HG03025 (cell line): ENCODE measurements at regions not wholly inside any gene's neighbourhood (a gene's known extent, or its start where the extent isn't known, plus 50 kb on each side); places are given as distances from the start of the nearest gene placed in this dataset.

ENCODE experiments used
- ATAC-seq: cut with Tn5 transposase; IDR thresholded peaks from one replicate; pipeline ENCODE4 v1.9.1; 2021; ENCODE audit warnings: mild to moderate bottlenecking, moderate library complexity; ENCODE audit not compliant: unreplicated experiment, low FRiP score

DNA sequence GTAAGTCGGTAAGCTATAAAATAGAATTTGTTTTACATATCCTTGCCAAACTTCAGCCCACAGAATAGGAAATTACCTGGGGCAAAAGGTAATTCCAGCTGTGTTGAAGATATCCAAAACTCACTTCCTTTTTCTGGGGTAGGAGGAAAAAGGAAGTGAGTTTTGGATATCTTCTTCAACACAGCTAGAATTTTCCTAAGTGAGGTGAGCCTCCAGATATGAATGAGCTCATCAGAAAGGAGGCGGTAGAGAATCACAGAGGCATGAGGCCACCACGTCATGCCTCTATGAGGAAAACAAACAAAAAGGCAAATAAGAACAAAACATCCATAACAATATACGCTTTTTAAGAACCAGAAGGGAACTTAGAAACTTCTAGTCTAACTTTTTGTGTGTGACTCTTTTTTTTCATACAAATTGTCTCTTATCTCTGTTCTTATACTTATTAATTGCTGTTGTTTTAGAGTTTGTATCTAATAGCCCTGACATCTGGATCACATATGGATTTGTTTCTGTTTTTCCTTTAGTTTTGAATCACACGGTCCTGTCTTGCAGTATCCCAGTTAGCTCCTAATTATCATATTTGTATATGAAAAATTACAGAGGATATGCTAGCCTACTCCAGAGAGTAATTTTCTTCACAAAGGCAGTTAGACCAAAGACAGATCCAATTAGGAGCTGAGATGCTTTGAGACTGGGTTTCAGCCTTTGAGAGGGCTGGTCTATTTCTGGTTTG is 104.5 kb downstream of the RBM43 start:
- no peak for ATAC-seq

DNA sequence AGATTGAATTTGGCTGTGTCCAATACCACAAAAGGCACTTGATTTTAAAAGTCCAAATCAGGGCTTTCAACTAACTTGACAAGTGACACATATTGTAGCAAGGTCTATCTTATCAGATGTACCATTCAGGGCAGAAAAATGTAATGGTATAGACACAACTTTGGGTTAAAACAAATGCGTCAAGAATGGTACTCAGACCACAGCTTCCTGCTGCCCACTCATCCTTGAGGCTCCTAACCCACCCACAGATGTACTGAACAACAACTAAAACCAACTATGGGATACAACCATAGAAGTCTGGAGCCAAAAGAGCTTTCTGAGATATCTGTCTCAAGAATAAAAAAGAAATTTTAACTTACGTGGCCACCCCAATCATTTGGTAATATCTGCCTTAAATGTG is 105.2 kb downstream of the RBM43 start:
- no peak for ATAC-seq

DNA sequence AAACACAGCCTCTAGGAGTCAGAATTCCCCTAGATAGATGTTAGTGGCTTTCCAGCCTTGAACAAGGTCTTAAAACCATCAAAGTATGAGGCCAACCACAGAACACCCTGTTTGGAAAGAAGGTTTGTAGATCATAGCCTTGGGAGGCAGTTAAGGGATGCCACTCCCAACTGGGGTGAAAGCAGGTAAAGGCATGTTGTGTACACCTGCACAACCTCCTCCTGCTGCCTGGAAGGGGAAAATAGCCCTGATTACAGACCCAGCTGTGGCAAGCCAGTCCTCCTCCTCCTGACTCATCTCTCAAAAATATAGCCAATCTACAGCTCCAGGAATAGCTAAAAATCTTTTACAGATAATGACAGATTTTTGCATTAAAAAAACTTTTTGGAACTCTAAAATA is 108.1 kb downstream of the RBM43 start:
- ATAC-seq = no peak

GRCh38 chr2:151150331-151151320 is 111.0 kb downstream of the RBM43 start:
- no peak for ATAC-seq

DNA sequence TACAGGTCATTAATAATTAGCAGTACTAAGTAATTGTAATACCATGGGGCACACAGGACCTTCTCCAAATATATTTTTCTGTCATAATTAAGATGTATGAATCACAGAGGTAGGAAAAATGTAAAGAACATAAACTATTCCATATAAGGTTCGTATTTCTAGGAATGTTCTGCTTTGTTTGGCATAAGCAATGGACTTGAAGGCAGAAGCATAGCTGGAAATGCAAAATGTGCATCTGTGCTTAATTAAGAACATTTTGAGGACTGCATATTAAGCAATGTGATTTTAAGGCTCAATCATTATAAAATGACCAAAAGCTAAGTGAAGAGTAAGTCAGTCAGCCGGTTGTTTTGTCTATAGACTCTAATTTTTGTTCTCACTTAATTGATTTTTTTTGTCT is 123.2 kb downstream of the RBM43 start:
- ATAC-seq = no peak

GRCh38 chr2:151137526-151137925 is 124.1 kb downstream of the RBM43 start:
- no peak for ATAC-seq

GRCh38 chr2:151120011-151120410 is 141.7 kb downstream of the RBM43 start:
- no peak for ATAC-seq

DNA sequence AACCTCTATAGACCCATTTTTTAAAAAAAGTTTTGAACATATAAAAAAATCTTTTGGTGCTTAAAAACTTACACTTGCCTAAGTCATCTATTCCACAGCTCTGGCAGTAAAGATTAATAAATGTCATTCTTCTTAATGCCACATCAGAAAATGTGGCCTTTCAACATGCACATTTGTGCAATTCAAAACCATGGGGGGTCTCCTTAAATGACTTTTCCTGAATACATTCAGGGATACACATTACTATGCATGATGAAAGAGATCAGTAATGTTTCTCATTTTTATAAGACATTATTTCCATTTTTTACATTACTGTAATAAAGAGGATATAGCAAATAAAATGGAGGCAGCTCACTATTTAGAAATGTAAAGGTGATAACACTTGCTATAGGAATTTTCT is 142.3 kb downstream of the RBM43 start:
- no peak for ATAC-seq

DNA sequence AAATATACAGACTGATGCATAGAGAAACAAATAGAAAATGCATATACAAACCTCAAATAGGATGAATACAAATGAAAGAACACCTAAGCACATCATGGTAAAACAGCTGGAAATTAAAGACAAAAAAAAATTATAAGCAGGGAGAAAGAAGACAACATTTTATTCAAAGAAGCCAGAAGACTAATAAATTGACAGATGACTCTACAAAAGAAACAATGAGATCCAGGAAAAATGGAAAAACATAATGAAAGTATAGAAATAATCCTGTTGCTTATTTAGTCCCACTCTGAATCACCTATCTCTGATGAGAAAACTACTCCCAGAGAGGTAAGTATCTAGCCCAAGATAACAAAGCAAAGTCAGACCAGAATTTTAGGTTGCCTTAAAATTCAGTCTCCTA is 143.4 kb downstream of the RBM43 start:
- ATAC-seq = no peak

DNA sequence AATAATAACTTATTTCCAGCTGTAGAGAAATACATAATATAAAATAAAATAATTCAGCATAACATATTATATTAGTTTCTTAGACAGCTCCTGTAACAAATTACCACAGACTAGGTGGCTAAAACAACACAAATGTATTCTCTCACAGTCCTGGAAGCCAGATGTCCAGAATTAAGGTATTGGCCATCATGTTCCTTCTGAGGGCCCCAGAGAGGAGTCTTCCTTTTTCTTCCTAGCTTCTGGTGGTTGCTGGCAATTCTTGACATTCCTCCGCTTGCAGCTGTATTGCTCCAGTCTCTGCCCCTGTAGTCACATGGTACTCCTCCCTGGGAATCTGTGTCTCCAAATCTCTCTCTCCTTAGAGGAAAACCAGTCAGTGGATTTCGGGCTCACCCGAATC is 146.8 kb downstream of the RBM43 start:
- ATAC-seq = no peak

- ATAC-seq = no peak
These were observed 148.3 kb downstream of the RBM43 start for GRCh38 chr2:151113318-151113717.

DNA sequence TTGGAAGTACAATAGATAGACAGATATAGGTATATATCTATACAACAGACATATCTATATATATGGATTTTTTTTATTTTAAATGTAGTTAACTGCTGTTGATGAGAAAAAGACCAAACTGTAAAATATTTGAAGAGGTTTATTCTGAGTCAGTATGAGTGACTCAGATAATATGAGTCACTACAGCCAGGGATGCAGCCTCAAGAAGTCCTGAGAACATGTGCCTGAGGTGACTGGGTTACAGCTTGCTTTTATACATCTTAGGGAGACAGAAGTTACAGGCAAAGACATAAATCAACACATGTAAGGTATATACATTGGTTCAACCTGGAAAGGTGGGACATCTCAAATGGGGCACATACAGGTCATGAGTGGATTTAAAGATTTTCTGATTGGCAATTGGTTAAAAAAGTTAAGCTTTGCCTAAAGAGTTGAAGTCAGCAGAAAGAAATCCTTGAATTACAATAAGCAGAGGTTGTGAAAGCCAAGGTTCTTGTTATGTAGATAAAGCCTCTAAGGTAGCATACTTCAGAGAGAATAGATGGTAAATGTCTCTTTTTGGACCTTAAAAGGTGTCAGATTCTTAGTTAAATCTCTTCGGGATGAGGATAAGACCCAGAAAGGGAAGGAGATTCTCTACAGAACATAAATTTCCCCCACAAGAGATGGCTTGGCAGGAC is 149.9 kb downstream of the RBM43 start:
- no peak for ATAC-seq

DNA sequence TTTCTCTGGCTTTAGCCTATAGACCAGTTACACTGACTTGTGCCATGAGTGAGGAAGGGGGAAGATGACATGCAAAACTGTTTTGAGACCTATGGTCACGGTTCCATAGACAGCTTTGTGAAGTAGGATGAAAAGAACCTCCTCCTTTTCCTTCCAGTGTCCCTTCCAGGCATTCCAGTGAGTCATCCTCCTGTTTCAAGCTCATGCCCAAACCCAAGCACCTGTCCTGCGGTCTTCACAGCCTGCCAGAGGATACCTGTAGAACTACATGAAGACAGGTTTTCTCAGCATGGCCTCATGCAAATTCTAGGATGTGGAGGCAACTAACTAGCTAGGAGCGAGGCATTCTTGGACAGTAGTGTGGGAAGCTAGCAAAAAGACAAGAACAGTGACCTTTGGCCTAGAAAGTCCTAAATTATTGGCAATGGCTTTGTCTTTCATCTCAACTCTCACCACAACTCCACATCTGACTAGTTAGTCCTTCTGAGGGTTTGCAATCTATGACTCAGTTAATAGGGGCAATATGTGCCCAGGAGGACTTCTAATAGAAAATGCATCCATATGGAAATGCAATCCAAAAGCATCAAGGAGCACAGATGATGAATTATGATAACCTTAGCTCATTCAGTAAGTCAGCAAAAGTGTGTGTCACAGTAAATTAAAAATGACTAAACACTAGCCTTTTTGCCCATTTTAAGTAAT is 154.7 kb downstream of the RBM43 start:
- no peak for ATAC-seq

GRCh38 chr2:151103551-151103950 is 158.1 kb downstream of the RBM43 start:
- no peak for ATAC-seq

- no peak for ATAC-seq
These were observed 159.4 kb downstream of the RBM43 start for GRCh38 chr2:151102226-151102625.

GRCh38 chr2:151098841-151099240 is 162.8 kb downstream of the RBM43 start:
- no peak for ATAC-seq

GRCh38 chr2:151097895-151098294 is 163.8 kb downstream of the RBM43 start:
- no peak for ATAC-seq

- no peak for ATAC-seq
These were observed 164.5 kb downstream of the RBM43 start for GRCh38 chr2:151097128-151097527.

- ATAC-seq = no peak
These were observed 165.4 kb downstream of the RBM43 start for GRCh38 chr2:151096235-151096634.

- ATAC-seq = no peak
These were observed 166.2 kb downstream of the RBM43 start for GRCh38 chr2:151095463-151095862.
